Esophagus squamous epithelium (tissue), 4 donors: ENCODE measurements at regions not wholly inside any gene's neighbourhood (a gene's known extent, or its start where the extent isn't known, plus 50 kb on each side); places are given as distances from the start of the nearest gene placed in this dataset.

ENCODE experiments used
- POLR2A ChIP-seq, 4 donors: fragments of 450-650 bp; IDR thresholded peaks; one replicate each; pipeline ENCODE4 v1.6.1; 2017; ENCODE audit warnings: antibody characterized with exemption in 4 of 4, mild to moderate bottlenecking in 4 of 4, moderate library complexity in 3 of 4
- TF ChIP-seq, protein P1 (sequence below), 6 experiments: fragments of 450-650 bp in 4 of 6; fragments of 200-600 bp in 2 of 6; sonication (generic) in 2 of 6; IDR thresholded peaks; one replicate each; pipeline ENCODE4 v1.5.1; 2016 to 2019; ENCODE audit warnings: antibody characterized with exemption in 6 of 6, mild to moderate bottlenecking in 4 of 6, moderate library complexity in 4 of 6

DNA sequence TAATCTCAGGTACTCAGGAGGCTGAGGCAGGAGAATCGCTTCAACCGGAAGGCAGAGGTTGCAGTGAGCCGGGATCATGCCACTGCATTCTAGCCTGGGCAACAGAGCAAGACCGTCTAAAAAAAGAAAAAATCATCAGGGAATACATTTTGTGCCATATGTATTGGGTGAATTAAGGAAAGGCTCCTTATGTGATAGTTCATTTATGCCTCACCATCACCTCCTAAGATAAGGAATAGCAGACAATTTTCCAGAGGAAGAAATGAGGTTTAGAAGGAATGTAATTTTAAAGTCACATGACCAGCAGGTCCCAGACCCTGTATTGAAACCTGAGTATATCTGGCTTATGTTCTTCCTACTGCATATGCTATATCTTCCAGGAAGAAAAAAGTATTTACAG is 93.9 kb upstream of the FOXC1 start:
- TF ChIP-seq, protein P1, sequence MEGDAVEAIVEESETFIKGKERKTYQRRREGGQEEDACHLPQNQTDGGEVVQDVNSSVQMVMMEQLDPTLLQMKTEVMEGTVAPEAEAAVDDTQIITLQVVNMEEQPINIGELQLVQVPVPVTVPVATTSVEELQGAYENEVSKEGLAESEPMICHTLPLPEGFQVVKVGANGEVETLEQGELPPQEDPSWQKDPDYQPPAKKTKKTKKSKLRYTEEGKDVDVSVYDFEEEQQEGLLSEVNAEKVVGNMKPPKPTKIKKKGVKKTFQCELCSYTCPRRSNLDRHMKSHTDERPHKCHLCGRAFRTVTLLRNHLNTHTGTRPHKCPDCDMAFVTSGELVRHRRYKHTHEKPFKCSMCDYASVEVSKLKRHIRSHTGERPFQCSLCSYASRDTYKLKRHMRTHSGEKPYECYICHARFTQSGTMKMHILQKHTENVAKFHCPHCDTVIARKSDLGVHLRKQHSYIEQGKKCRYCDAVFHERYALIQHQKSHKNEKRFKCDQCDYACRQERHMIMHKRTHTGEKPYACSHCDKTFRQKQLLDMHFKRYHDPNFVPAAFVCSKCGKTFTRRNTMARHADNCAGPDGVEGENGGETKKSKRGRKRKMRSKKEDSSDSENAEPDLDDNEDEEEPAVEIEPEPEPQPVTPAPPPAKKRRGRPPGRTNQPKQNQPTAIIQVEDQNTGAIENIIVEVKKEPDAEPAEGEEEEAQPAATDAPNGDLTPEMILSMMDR (IDR thresholded peaks at IDR 0.05): no peak
- TF ChIP-seq POLR2A (IDR thresholded peaks at IDR 0.05): no peak
